ENCODE measurements at regions not wholly inside any gene's neighbourhood (a gene's known extent, or its start where the extent isn't known, plus 50 kb on each side); places are given as distances from the start of the nearest gene placed in this dataset.
"Not testable (repeated sequence)": the region's sequence is repeated elsewhere in the genome, so short reads cannot be mapped to it uniquely, and the experiment has no call there.

DNA sequence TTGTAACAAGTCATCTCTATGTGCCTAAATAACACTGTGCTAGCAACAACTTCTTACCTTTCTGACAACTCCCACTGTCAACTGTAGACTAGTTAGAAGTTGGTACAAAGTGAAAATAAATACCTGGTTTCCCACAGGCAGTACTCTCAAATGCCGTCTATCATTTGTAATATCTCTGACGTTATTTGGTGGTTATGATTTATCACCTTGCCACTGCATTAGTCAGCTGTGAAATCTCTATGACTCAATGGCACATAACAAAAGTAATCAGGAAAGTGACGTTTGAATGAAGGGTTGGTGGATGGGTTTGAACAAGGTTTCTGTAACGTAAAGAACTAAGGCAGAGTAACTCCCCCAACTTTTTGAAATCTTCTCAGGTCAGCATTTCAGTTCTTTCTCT lies 592.3 kb downstream of the MAT2B start:
- peak; percentile 63 for DNase-seq (ENCODE audit: low read depth, low spot score)

DNA sequence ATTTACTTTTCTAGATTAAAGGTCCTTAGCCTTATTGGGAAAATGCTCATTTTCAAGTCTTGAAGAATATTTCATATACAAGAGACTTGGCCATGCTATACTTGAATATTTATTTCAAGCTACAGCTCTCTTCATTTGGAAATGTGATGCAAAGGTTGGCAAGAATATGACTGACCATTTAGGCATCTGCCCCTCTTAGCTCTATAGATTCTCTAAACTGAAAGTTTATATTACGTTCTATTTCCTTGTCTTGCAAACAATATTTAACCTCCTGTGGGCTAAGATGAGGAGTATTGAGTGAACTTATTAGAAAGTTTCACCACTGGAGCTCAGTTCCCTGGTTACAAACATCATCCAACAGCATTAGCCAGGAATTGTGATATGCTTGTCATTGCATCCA lies 593.1 kb downstream of the MAT2B start:
- DNase-seq (ENCODE audit: low read depth, low spot score): no peak

- DNase-seq (ENCODE audit: low read depth, low spot score): no peak
Observed at GRCh38 chr5:164098979-164099378, 593.6 kb downstream of the MAT2B start.

DNA sequence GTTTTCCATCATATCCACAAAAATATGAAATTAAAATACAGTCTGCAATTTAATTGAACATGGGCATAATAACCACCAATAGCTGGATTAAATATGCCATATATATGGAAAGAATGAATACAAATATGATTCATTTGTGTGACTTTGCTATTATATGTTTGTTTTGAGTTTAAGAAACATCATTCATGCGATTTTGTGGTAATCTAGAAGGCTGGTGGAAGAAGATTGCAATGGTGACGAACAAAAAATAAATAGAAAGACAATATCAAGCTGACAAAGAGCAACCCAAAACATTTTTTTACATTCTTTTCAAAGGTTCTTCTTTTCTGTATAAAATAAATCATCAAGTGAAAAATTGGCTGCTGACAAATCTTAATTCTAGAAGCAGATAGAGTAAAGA lies 610.0 kb downstream of the MAT2B start:
- no peak for DNase-seq (ENCODE audit: low read depth, low spot score)

DNA sequence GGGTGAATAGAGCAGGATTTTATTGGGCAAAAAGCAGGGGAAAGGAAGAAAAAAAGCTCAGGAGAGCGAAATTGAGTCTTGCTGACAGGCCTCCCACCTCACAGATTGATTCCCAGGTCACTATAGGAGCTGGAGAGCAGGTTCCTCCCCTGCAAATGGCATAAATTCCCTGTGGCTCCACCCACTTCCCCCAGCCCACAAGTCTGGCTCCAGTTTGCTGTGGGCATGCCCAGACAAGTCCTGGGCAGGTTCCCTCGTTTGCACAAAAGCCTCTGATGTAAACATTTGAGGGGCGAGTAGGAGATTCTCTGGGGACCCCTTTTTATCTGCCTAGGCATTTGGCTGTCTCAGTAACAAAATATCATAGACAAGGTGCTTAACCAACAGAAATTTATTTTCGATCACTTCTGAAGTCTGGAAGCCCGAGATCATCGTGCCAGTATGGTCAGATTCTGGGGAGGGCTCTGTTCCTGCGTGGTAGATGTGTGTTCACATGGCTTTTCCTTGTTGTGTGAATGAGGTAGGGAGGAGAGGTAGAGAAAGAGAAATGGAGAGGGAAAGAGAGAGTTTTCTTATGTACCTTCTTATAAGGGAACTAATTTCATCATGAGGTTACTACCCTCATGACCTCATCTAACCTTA lies 614.5 kb downstream of the MAT2B start:
- DNase-seq (ENCODE audit: low read depth, low spot score): peak; percentile 63

GRCh38 chr5:164127527-164127926 lies 622.1 kb downstream of the MAT2B start:
- no peak for DNase-seq (ENCODE audit: low read depth, low spot score)

GRCh38 chr5:164132358-164132757 lies 626.9 kb downstream of the MAT2B start:
- DNase-seq (ENCODE audit: low read depth, low spot score): no peak

GRCh38 chr5:164137095-164137494 lies 631.7 kb downstream of the MAT2B start:
- DNase-seq (ENCODE audit: low read depth, low spot score): no peak

DNA sequence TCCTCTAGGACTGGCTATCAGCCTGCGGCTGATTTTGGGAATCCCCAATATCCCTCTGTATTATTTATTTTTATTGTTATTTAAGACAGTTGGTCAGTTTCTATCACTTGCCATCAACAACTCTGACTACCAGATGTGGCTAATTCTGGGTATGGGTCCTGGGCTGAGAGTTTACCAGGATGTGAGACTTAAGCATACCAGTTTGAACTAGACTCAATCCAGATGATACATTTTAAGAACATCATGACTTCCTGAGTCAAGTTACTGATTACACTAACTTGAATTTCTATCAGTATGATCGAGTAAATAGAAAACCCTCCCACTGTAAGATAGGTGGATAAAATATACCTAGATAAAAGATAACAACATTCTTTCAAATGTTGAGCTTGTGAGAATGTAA lies 634.0 kb downstream of the MAT2B start:
- no peak for DNase-seq (ENCODE audit: low read depth, low spot score)

DNA sequence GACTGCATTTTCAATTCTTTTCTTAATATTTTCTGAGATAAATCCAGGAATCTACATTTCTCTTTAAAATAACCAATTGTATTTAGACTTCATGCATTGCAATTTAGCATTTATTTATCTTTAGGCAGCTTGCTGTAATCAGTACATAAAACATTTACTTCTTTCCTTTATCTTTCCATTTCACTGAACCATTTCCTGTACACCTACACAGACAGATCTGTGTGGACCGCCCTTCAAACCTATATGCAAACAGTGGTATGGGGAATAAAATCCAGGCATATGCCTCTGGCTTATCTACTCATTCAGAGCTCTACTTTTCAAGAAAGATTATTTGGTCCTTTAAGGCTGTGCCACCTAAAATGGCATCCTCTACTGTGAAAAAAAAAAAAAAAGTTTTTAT lies 640.0 kb downstream of the MAT2B start:
- no peak for DNase-seq (ENCODE audit: low read depth, low spot score)

- DNase-seq (ENCODE audit: low read depth, low spot score): no peak
Observed at GRCh38 chr5:164146223-164146622, 640.8 kb downstream of the MAT2B start.

DNA sequence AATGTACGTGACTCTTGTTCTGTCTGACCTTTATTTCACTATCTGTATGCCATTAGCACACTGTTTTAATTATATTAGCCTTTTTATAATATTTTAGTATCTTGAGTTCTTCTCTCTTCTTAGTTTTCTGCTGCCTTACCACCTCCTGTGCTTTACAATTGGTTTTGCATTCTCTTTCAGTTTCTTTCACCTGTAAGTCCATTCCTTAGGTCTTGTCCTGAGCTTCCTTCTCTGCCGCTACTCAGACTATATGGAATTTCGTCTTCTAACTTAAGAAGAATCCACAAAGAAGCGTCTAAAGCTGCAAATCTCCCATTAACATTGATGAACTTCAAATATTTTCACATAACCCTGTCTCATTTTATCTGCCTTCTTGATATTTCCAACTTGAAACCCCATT lies 642.9 kb downstream of the MAT2B start:
- DNase-seq (ENCODE audit: low read depth, low spot score): no peak

- DNase-seq (ENCODE audit: low read depth, low spot score): not testable (repeated sequence)
Observed at GRCh38 chr5:164152539-164152938, 647.1 kb downstream of the MAT2B start.

DNA sequence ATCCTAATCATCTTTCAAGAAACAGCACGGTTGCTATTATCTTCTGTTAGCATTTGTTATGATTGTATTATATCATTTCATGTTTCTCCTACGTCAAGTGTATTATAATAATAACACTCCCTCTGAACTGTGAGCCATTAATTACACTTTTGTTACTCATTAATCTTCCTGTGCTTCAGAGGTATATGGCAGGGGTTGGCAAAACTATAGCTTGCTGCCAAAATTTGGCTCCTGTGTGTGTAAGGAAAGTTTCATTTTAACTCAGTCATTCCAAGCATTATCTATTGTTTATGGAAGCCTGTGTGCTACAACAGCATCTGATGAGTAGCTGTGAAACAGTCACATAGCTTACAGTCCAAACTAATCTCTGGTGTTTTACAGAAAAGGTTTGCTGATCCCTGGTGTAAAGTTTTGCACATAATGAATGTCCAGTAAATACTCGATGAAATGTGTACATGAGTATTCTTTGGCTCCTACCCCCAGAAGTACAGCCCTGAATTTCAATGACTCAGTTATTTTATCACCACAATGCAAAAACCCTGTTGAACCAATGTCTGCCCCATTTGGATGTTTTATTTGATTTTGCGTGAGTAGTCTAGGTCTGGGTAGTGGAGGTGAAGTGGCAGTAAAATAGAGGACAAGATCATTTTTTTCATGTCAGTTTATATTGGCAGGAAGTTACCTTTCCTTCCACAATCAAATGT lies 648.2 kb downstream of the MAT2B start:
- no peak for DNase-seq (ENCODE audit: low read depth, low spot score)

DNA sequence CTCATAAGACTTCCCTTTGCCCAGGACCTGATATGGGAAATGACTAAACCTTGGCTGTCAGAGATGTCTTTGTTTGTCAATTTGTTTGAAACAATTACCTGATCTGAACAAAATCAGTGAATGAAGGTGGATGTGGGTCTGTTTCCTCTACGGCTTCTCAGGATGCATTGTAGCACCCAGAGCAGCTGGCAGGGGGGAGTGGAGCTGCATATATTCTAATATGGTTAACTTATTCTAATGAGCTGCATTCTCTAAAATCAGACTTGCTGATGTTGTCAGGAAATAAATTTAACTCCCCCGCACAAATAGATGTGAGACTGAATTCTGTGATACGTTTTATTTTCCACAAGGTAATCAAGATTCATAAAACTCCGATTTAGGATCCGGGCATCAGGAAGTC lies 665.4 kb downstream of the MAT2B start:
- no peak for DNase-seq (ENCODE audit: low read depth, low spot score)

DNA sequence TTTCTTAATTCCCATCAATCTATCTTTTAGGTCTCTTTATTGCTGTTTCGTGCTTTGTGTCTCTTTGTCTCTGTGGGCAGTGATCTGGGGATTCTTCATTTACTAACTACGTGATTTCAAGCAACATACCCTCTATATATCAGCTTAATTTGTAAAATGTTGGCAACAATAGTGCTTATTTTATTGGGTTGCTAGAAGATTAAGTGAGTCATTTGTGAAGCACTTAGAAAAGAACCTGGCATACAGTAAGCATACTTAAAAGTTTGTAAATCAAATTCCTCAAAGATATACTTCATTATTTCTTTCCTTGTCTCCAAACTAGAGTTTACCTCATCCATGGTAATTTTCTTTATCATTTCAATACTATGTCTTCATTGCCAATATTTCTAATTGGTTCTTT lies 669.7 kb downstream of the MAT2B start:
- peak; percentile 51 for DNase-seq (ENCODE audit: low read depth, low spot score)

GRCh38 chr5:164179406-164179805 lies 674.0 kb downstream of the MAT2B start:
- no peak for DNase-seq (ENCODE audit: low read depth, low spot score)

- no peak for DNase-seq (ENCODE audit: low read depth, low spot score)
Observed at GRCh38 chr5:164181604-164182003, 676.2 kb downstream of the MAT2B start.

DNA sequence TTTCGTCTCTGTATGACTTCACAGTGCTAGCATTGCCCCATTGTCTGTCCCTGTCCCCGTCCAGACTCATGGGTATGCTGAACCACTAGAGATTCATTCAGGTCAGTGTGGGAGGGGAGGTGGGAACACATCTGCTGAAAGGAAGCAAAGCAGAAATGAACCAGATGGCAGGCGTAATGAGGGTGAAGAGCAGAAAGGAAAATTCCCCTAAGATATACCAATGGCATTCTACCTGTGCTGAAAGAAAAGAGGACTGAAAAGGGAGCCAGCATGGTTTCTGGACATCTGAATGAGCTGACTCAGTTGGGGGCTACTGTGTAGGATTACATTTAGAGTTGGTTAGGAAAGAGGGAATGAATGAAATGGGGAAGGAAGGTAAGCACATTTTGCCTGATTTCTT lies 678.7 kb downstream of the MAT2B start:
- DNase-seq (ENCODE audit: low read depth, low spot score): no peak

DNA sequence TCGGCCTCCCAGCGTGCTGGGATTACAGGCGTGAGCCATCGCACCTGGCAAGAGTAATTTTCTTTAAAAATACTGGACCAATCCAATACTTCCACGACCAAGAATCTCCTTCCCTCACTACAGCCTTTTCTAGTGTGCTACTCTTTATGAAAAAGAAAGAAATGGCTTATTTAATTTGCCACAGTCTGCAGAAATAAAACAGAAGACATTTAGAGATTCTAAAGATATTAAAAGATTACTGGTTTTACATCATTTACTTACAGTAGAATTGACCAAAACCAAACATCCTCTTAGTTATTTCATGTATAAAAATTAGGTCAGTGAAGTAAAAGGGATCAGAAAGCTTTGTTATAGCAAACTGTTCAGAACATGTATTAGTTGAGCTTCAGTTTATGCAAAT lies 679.6 kb downstream of the MAT2B start:
- no peak for DNase-seq (ENCODE audit: low read depth, low spot score)

DNA sequence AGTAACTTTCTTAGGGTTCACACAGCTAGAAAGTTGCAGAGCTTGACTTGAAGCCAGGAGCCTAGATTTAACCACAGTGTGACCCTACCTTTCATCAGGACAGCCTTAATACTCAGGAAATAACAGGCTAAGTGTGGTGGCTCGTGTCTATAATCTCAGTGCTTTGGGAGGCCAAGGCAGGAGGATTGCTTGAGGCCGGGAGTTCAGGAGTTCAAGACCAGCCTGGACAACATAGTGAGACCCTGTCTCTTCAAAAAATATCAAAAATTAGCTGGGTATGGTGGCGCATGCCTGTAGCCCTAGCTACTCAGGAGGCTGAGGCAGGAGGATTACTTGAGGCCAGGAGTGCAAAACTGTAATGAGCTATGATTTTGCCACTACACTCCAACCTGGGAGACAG lies 681.1 kb downstream of the MAT2B start:
- DNase-seq (ENCODE audit: low read depth, low spot score): no peak

DNA sequence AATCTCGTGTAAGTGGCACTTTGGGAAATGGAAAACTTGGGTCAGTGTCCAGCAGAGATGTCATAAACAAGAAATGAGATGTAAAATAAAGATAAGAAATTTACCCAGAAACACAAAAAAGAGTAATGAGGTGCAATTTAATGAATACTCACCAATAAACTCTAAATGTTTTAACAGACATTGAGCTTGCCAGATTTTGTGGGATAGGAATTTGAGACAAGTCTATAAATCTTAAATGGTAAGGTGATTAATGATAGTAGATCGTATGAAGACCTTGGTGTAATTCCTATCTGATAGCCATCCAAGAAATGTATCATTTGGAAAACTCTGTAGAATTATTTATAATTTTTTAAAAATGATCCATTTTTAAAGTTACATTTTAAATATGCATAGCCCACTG lies 682.4 kb downstream of the MAT2B start:
- no peak for DNase-seq (ENCODE audit: low read depth, low spot score)

- peak; percentile 50 for DNase-seq (ENCODE audit: low read depth, low spot score)
Observed at GRCh38 chr5:164188733-164189148, 683.3 kb downstream of the MAT2B start.

- DNase-seq (ENCODE audit: low read depth, low spot score): peak; percentile 78
Observed at GRCh38 chr5:164191240-164191639, 685.8 kb downstream of the MAT2B start.
